GM23248 (cell line): ENCODE measurements at regions not wholly inside any gene's neighbourhood (a gene's known extent, or its start where the extent isn't known, plus 50 kb on each side); places are given as distances from the start of the nearest gene placed in this dataset.

Source experiments
- DNase-seq: peaks from one replicate; pipeline ENCODE4 v3.0.0-alpha.2; 2015
- H2AFZ ChIP-seq: fragments of 200-600 bp; sonication (generic); 2 replicates; pipeline ENCODE4 v1.6.1; 2016; ENCODE audit warnings: antibody characterized with exemption
- H3F3A ChIP-seq: fragments of 200-600 bp; sonication (generic); 2 replicates; pipeline ENCODE4 v1.6.1; 2016; ENCODE audit warnings: mild to moderate bottlenecking, antibody characterized with exemption, mixed run types; ENCODE audit not compliant: insufficient read depth
- H3K27ac ChIP-seq: fragments of 200-600 bp; sonication (generic); 2 replicates; pipeline ENCODE4 v1.5.1; 2016; ENCODE audit warnings: mild to moderate bottlenecking
- H3K27me3 ChIP-seq: fragments of 200-600 bp; sonication (generic); replicated peaks from 2 replicates; pipeline ENCODE4 v1.6.1; 2016; ENCODE audit warnings: mild to moderate bottlenecking; ENCODE audit not compliant: insufficient read depth
- H3K36me3 ChIP-seq: fragments of 200-600 bp; sonication (generic); 2 replicates; pipeline ENCODE4 v1.6.1; 2016; ENCODE audit warnings: low read depth, mild to moderate bottlenecking
- H3K4me1 ChIP-seq: fragments of 200-600 bp; sonication (generic); 2 replicates; pipeline ENCODE4 v1.6.1; 2016; ENCODE audit warnings: mild to moderate bottlenecking; ENCODE audit not compliant: insufficient read depth
- H3K4me2 ChIP-seq: fragments of 200-600 bp; sonication (generic); one replicate; pipeline ENCODE4 v1.6.1; 2016; ENCODE audit warnings: mild to moderate bottlenecking; ENCODE audit not compliant: unreplicated experiment
- H3K4me3 ChIP-seq: fragments of 200-600 bp; sonication (generic); 2 replicates; pipeline ENCODE4 v1.5.1; 2016; ENCODE audit warnings: mild to moderate bottlenecking
- H3K79me2 ChIP-seq: fragments of 200-600 bp; sonication (generic); 2 replicates; pipeline ENCODE4 v1.6.1; 2016; ENCODE audit warnings: mild to moderate bottlenecking; ENCODE audit not compliant: insufficient read depth
- H3K9ac ChIP-seq: fragments of 200-600 bp; sonication (generic); 2 replicates; pipeline ENCODE4 v1.6.1; 2016; ENCODE audit warnings: mild to moderate bottlenecking
- H3K9me2 ChIP-seq: fragments of 200-600 bp; sonication (generic); 2 replicates; pipeline ENCODE4 v1.6.1; 2016; ENCODE audit warnings: mixed run types, mild to moderate bottlenecking, moderate library complexity; ENCODE audit not compliant: insufficient read depth
- H3K9me3 ChIP-seq: fragments of 200-600 bp; sonication (generic); one replicate; pipeline ENCODE4 v1.6.1; 2017; ENCODE audit warnings: low read depth
- H4K20me1 ChIP-seq: fragments of 200-600 bp; sonication (generic); 2 replicates; pipeline ENCODE4 v1.6.0; 2016; ENCODE audit not compliant: insufficient read depth
- EZH2 ChIP-seq: fragments of 200-600 bp; sonication (generic); IDR thresholded peaks from 2 replicates; pipeline ENCODE4 v1.6.1; 2018; ENCODE audit warnings: antibody characterized with exemption, mild to moderate bottlenecking; ENCODE audit not compliant: insufficient read depth, poor library complexity, severe bottlenecking
- EZH2phosphoT487 ChIP-seq: fragments of 200-600 bp; sonication (generic); IDR thresholded peaks from 2 replicates; pipeline ENCODE4 v1.6.1; 2018; ENCODE audit warnings: antibody characterized with exemption, moderate library complexity, mild to moderate bottlenecking, low read depth; ENCODE audit not compliant: insufficient read depth
- WGBS, 2 experiments: methylation state at CpG; one replicate each; pipeline ENCODE4 v1.1.6; 2015 to 2017; ENCODE audit warnings: low lambda C conversion rate in 2 of 2, low coverage in 1 of 2; ENCODE audit errors: missing lambda C conversion rate in 2 of 2; 5-methylcytosine and 5-hydroxymethylcytosine counted together
- in situ Hi-C: fragments of 300-500 bp; cut with MboI; formaldehyde crosslinking; loops from 2 replicates; pipeline ENCODE4 v1.15.0; 2020

DNA sequence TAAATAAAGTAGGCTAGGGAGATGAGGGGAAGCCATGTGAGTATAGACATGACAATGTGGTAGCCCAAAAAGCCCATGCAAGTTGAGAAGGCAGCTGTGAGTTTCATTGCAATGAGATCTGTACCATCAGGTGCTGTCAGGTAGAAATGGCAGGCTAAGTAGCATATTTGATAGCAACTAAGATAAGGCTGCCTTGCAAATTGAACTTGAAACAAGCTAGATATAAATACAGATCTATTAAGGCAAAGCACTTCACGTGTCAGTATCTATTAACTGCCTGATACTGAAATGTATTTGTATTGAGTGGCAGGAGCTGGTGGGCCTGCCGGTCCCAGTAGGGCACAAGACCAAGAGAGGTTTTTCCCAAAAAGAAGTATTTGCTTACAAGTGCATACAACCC is 419.9 kb downstream of the TDRD15 start:
- Histone ChIP-seq H3K9me2 (no peaks in the 10 kb centered on the region), H3F3A (no peaks in the 10 kb centered on the region), H3K4me2 (no peak overlapping the region), H3K9ac (no peak overlapping the region), H3K27ac (no peak overlapping the region), H3K4me1 (no peaks in the 10 kb centered on the region), H3K9me3 (no peaks in the 10 kb centered on the region), H4K20me1 (no peaks in the 10 kb centered on the region), H2AFZ (no peak overlapping the region), H3K36me3 (no peaks in the 10 kb centered on the region), H3K4me3 (no peak overlapping the region), H3K27me3 (no peaks in the 10 kb centered on the region), H3K79me2 (no peaks in the 10 kb centered on the region)
- no peak for DNase-seq
- WGBS, 2 experiments = 22 to 25% methylated on average over 2 of the region's 2 CpGs
- in situ Hi-C loops = no loop called here
- TF ChIP-seq EZH2 (no peak), EZH2phosphoT487 (no peak)

DNA sequence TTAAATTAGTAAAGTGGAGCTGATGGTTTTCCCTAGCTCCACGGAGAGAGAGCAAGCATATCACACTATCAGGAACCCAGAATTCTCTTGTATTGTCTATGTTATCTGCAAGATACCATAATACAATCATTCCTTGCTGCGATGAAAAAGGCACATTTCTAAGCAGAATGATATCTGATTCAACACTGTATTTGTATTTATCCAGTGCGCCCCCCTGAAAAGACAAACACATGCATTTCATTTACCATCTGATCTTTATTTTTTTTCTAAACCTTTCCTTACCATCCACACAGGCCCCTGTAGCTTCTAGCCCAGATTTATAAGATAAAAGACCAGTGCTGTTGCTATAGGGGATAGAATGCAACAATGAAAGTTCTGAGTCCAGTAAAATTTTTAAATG is 420.6 kb downstream of the TDRD15 start:
- Histone ChIP-seq H3K9ac (no peak overlapping the region), H4K20me1 (no peaks in the 10 kb centered on the region), H3K9me3 (no peaks in the 10 kb centered on the region), H3K4me2 (no peak overlapping the region), H3K27ac (no peak overlapping the region), H3K27me3 (no peaks in the 10 kb centered on the region), H3K4me1 (no peaks in the 10 kb centered on the region), H3F3A (no peaks in the 10 kb centered on the region), H3K9me2 (no peaks in the 10 kb centered on the region), H3K79me2 (no peaks in the 10 kb centered on the region), H3K36me3 (no peaks in the 10 kb centered on the region), H3K4me3 (no peak overlapping the region), H2AFZ (no peak overlapping the region)
- DNase-seq = no peak
- TF ChIP-seq EZH2phosphoT487 = no peak
- no peak for TF ChIP-seq EZH2
- WGBS, 2 experiments = 13 to 15% methylated on average over 3 of the region's 3 CpGs
- in situ Hi-C loops = no loop called here

DNA sequence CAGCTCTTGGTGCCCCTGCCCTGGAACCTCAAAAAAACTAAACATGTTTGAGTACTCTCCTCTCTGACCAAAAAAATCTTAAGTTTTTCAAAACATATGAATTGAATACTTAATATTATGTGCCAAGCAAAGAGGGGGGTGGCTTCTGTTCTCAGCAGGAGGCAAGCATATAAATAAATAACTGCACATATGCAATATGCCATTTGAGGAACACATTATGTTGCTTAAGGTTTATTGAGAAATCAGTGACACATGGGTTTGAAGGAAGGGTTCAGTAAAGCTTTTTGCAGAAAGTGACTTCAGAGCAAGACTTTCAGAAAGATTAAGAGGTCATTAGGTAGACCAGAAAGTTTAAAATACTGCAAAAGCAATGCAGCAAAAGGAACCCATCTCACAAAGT is 429.2 kb downstream of the TDRD15 start:
- no peak overlapping the region for H3K4me3 ChIP-seq
- in situ Hi-C loops = no loop called here
- no peaks in the 10 kb centered on the region for H4K20me1 ChIP-seq
- H3K79me2 ChIP-seq = no peaks in the 10 kb centered on the region
- no peak for DNase-seq
- no peaks in the 10 kb centered on the region for H3K9me2 ChIP-seq
- no peak overlapping the region for H3K4me2 ChIP-seq
- H3K4me1 ChIP-seq = no peaks in the 10 kb centered on the region
- H3K27ac ChIP-seq = no peak overlapping the region
- no peaks in the 10 kb centered on the region for H3F3A ChIP-seq
- no peaks in the 10 kb centered on the region for H3K36me3 ChIP-seq
- no peak for TF ChIP-seq EZH2
- TF ChIP-seq EZH2phosphoT487 = no peak
- no peaks in the 10 kb centered on the region for H3K27me3 ChIP-seq
- H2AFZ ChIP-seq = no peak overlapping the region
- H3K9ac ChIP-seq = no peak overlapping the region
- H3K9me3 ChIP-seq = no peaks in the 10 kb centered on the region

DNA sequence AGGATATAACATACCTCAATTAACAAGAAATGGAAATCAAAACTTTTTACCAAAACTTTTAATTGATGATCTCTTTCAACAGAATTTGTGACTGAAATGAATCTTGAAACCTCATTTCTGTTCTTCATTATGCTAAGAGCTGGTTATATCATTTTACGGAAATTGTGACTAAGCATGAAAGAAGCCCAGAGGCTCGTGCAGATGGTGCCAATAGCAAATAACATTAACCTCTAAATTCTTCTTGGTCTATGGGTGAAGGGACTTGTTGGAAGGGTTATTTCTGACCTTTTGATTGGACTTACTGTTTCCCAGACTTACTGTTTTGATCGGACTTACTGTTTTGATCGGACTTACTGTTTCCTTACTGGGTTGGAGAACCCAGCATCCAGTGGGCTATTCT is 435.6 kb downstream of the TDRD15 start:
- no peak overlapping the region for H3K4me3 ChIP-seq
- no peak overlapping the region for H3K27ac ChIP-seq
- no peak overlapping the region for H3K4me2 ChIP-seq
- H3K27me3 ChIP-seq = no peaks in the 10 kb centered on the region
- H3K36me3 ChIP-seq = no peaks in the 10 kb centered on the region
- H3F3A ChIP-seq = no peaks in the 10 kb centered on the region
- H3K9me2 ChIP-seq = no peaks in the 10 kb centered on the region
- no peaks in the 10 kb centered on the region for H3K4me1 ChIP-seq
- 10 to 19% methylated on average over 4 of the region's 4 CpGs for WGBS, 2 experiments
- no peaks in the 10 kb centered on the region for H3K9me3 ChIP-seq
- TF ChIP-seq EZH2 (no peak), EZH2phosphoT487 (no peak)
- no peak overlapping the region for H3K9ac ChIP-seq
- no peaks in the 10 kb centered on the region for H4K20me1 ChIP-seq
- no peak overlapping the region for H2AFZ ChIP-seq
- no peaks in the 10 kb centered on the region for H3K79me2 ChIP-seq
- in situ Hi-C loops = no loop called here
- no peak for DNase-seq

DNA sequence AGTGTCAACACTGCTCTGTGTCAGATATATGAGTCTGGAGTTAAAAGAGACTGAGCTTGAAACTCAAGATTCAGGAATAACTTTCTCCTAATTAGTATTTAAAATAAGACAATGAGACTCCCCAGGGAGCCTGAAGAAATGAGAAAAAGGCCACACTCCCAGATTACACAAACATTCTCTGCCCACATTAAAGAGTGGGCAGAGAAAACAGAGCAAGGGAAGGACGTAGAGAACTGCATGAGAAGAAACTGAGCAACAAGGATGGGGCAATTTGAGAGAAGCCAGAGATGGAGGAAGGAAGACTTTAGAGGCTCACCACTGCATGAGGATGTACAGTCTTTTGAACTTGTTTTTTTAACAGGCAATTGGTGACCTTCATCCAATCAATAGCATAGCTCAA is 438.2 kb downstream of the TDRD15 start:
- no peak overlapping the region for H3K9ac ChIP-seq
- H3K4me3 ChIP-seq = no peak overlapping the region
- no peaks in the 10 kb centered on the region for H3F3A ChIP-seq
- WGBS, 2 experiments = 0% methylated on average over 1 of the region's 1 CpG
- no peaks in the 10 kb centered on the region for H3K9me3 ChIP-seq
- no peaks in the 10 kb centered on the region for H3K4me1 ChIP-seq
- no peaks in the 10 kb centered on the region for H3K79me2 ChIP-seq
- no peaks in the 10 kb centered on the region for H3K27me3 ChIP-seq
- no peak overlapping the region for H3K27ac ChIP-seq
- H2AFZ ChIP-seq = no peak overlapping the region
- no peak overlapping the region for H3K4me2 ChIP-seq
- in situ Hi-C loops = no loop called here
- no peaks in the 10 kb centered on the region for H4K20me1 ChIP-seq
- TF ChIP-seq EZH2 = no peak
- no peak for TF ChIP-seq EZH2phosphoT487
- no peaks in the 10 kb centered on the region for H3K36me3 ChIP-seq
- no peak for DNase-seq
- no peaks in the 10 kb centered on the region for H3K9me2 ChIP-seq
